ENCODE measurements at regions not wholly inside any gene's neighbourhood (a gene's known extent, or its start where the extent isn't known, plus 50 kb on each side); places are given as distances from the start of the nearest gene placed in this dataset.

GRCh38 chr4:183821076-183821853 is 83.8 kb upstream of the STOX2 start:
- TF ChIP-seq CTCF (conservative IDR thresholded peaks at IDR 0.05; ENCODE audit: low read length): no peak
- TF ChIP-seq EZH2phosphoT487 (IDR thresholded peaks at IDR 0.05; ENCODE audit: borderline replicate concordance): no peak

Data from Loucy (cell line).